ENCODE measurements at regions not wholly inside any gene's neighbourhood (a gene's known extent, or its start where the extent isn't known, plus 50 kb on each side); places are given as distances from the start of the nearest gene placed in this dataset.

- Histone ChIP-seq H3K27ac (no peak overlapping the region), H3K9me3 (no peaks in the 10 kb centered on the region), H3K27me3 (no peaks in the 10 kb centered on the region), H3K36me3 (no peaks in the 10 kb centered on the region), H3K4me3 (no peak overlapping the region), H3K4me1 (no peaks in the 10 kb centered on the region)
- no peak for ATAC-seq
- no peak for DNase-seq
- TF ChIP-seq CTCF (IDR thresholded peaks at IDR 0.05): no peak
- intact Hi-C loops (cut with DNase I): no loop called here
Measured at GRCh38 chr6:145070791-145071190, 664.5 kb downstream of the EPM2A start.

GRCh38 chr6:145071836-145072235 is 663.5 kb downstream of the EPM2A start:
- Histone ChIP-seq H3K4me3 (no peak overlapping the region), H3K4me1 (no peaks in the 10 kb centered on the region), H3K9me3 (peaks cover 0 to 2% of the 10 kb centered on the region in 2 donors), H3K27ac (no peak overlapping the region), H3K36me3 (no peaks in the 10 kb centered on the region), H3K27me3 (no peaks in the 10 kb centered on the region)
- intact Hi-C loops (cut with DNase I): no loop called here
- no peak for TF ChIP-seq CTCF (IDR thresholded peaks at IDR 0.05)
- ATAC-seq (no peak), DNase-seq (no peak)

- Histone ChIP-seq H3K4me3 (no peak overlapping the region), H3K27me3 (no peaks in the 10 kb centered on the region), H3K27ac (no peak overlapping the region), H3K36me3 (no peaks in the 10 kb centered on the region), H3K9me3 (peaks cover 0 to 2% of the 10 kb centered on the region in 2 donors), H3K4me1 (no peaks in the 10 kb centered on the region)
- ATAC-seq (no peak), DNase-seq (no peak)
- intact Hi-C loops (cut with DNase I): no loop called here
- TF ChIP-seq CTCF (IDR thresholded peaks at IDR 0.05): no peak
Measured at GRCh38 chr6:145073811-145074210, 661.5 kb downstream of the EPM2A start.

- no peak for TF ChIP-seq CTCF (IDR thresholded peaks at IDR 0.05)
- intact Hi-C loops (cut with DNase I): no loop called here
- no peaks in the 10 kb centered on the region for H3K4me1 ChIP-seq
- H3K27me3 ChIP-seq: no peaks in the 10 kb centered on the region
- ATAC-seq (no peak), DNase-seq (no peak)
- H3K36me3 ChIP-seq: no peaks in the 10 kb centered on the region
- H3K4me3 ChIP-seq: no peak overlapping the region
- peaks cover 0 to 2% of the 10 kb centered on the region in 2 donors for H3K9me3 ChIP-seq
- no peak overlapping the region for H3K27ac ChIP-seq
Measured at GRCh38 chr6:145074805-145075204, 660.5 kb downstream of the EPM2A start.

- ATAC-seq (no peak), DNase-seq (no peak)
- no peaks in the 10 kb centered on the region for H3K36me3 ChIP-seq
- H3K27ac ChIP-seq: no peak overlapping the region
- H3K4me3 ChIP-seq: no peak overlapping the region
- H3K4me1 ChIP-seq: no peaks in the 10 kb centered on the region
- H3K9me3 ChIP-seq: peaks cover 0 to 2% of the 10 kb centered on the region in 2 donors
- TF ChIP-seq CTCF (IDR thresholded peaks at IDR 0.05): no peak
- intact Hi-C loops (cut with DNase I): no loop called here
- no peaks in the 10 kb centered on the region for H3K27me3 ChIP-seq
Measured at GRCh38 chr6:145075425-145075824, 659.9 kb downstream of the EPM2A start.
